GM12872 (cell line): ENCODE measurements at regions not wholly inside any gene's neighbourhood (a gene's known extent, or its start where the extent isn't known, plus 50 kb on each side); places are given as distances from the start of the nearest gene placed in this dataset.

Experiments
- CTCF ChIP-seq: IDR thresholded peaks from 3 replicates; pipeline ENCODE4 v1.5.1; 2011; ENCODE audit warnings: low read depth, mild to moderate bottlenecking, low read length, moderate library complexity; ENCODE audit not compliant: insufficient read depth

- TF ChIP-seq CTCF = no peak
These were observed 516.8 kb downstream of the CFAP47 start for GRCh38 chrX:36436361-36436760.

DNA sequence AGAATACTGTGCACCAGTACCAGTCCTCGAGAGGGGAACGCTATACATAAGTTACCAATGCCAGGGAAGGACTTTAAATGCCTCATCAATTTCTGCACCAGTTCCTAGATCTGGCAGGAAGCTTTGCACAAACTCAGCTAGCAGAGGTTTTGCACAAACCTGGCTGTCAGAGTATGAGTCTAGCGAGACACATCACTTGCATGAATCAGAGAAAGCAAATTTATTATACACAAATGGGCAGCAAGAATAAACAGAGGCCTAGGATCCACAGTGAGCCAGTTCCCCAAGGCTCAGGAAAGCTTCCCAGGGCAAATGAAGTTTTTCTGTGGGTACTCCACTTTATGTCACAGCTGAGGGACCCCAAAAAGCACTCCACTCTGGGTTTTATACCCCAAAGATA lies 523.5 kb downstream of the CFAP47 start:
- no peak for TF ChIP-seq CTCF

GRCh38 chrX:36445566-36445965 lies 526.0 kb downstream of the CFAP47 start:
- TF ChIP-seq CTCF = no peak

DNA sequence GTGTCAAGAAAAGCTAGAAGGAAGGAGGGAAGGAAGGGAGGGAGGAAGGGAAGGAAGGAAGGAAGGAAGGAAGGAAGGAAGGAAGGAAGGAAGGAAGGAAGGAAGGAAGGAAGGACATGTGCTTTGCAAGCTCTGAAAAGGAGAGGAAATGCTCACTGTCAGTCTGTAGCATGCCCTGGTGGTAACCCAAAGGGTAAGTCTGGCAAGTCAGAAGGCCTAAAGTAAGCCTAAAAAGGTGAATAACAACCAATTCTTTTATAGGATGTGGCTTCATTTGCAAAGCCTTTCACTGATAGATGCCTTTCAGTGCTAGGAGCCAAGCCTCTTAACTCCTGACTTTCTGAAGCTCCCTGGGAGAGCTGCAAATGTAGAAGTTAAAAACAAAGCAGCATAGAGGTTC lies 542.6 kb downstream of the CFAP47 start:
- TF ChIP-seq CTCF = no peak

- TF ChIP-seq CTCF = no peak
These were observed 527.6 kb upstream of the FAM47C start for GRCh38 chrX:36480441-36480990.

GRCh38 chrX:36501169-36501702 lies 506.9 kb upstream of the FAM47C start:
- TF ChIP-seq CTCF = no peak

DNA sequence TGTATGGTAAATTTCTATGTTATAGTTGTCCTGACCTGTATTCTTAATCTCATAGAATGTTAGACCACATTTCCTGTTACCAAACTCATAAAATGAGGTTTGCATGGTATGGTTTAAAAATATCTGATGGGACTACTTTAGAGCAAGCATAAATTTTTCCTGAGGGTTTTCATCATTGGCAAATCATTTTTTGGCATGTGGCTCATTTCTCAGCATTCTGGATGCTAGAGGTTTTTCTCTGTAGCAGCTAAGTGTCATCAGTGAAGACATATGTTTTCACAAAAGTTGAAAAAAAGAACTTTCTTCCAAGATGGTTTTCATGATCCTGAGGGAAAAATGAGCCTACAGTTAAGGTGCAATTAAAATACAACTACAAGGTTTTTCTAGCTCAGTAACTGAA lies 503.5 kb upstream of the FAM47C start:
- no peak for TF ChIP-seq CTCF
